PFSK-1 (cell line): ENCODE measurements at regions not wholly inside any gene's neighbourhood (a gene's known extent, or its start where the extent isn't known, plus 50 kb on each side); places are given as distances from the start of the nearest gene placed in this dataset.

Source experiments
- POLR2AphosphoS5 ChIP-seq: IDR thresholded peaks from 2 replicates; pipeline ENCODE4 v1.6.1; 2012; ENCODE audit warnings: low read depth, mild to moderate bottlenecking, control low read depth, low read length, moderate library complexity
- SIN3A ChIP-seq: IDR thresholded peaks from 2 replicates; pipeline ENCODE4 v1.6.1; 2012; ENCODE audit warnings: mild to moderate bottlenecking, low read length, moderate library complexity, borderline replicate concordance; ENCODE audit not compliant: insufficient read depth
- TAF1 ChIP-seq: IDR thresholded peaks from 2 replicates; pipeline ENCODE4 v1.6.1; 2012; ENCODE audit warnings: low read length, control low read depth, borderline replicate concordance; ENCODE audit not compliant: insufficient read depth
- TF ChIP-seq, protein P1 (sequence below), 2 experiments: IDR thresholded peaks; 2 replicates each; pipeline versions ENCODE4 v1.6.1 to v1.8.0; 2011 to 2012; ENCODE audit warnings: low read depth in 2 of 2, low read length in 2 of 2, control low read depth in 1 of 2, inconsistent platforms in 1 of 2, mild to moderate bottlenecking in 1 of 2, moderate library complexity in 1 of 2; ENCODE audit not compliant: insufficient read depth in 1 of 2

DNA sequence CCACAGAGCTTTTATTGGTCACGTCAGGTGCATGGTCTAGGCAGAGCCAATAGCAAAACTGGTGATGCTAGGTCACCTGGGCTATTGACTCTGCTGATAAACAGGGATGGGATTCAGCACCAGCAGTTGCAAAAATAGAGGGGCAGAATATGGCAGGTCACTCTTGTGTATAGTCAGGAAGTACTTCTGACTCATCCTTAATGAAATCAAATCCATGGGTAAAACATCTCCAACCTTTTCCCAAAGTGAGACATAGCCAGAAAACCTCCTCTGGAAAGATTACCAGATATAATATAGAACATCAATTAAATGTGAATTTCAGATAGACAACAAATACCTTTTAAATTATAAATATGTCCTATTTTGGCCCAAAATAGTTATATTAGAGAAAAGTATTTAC, 383.2 kb downstream of the METTL15 start:
- TF ChIP-seq, protein P1, sequence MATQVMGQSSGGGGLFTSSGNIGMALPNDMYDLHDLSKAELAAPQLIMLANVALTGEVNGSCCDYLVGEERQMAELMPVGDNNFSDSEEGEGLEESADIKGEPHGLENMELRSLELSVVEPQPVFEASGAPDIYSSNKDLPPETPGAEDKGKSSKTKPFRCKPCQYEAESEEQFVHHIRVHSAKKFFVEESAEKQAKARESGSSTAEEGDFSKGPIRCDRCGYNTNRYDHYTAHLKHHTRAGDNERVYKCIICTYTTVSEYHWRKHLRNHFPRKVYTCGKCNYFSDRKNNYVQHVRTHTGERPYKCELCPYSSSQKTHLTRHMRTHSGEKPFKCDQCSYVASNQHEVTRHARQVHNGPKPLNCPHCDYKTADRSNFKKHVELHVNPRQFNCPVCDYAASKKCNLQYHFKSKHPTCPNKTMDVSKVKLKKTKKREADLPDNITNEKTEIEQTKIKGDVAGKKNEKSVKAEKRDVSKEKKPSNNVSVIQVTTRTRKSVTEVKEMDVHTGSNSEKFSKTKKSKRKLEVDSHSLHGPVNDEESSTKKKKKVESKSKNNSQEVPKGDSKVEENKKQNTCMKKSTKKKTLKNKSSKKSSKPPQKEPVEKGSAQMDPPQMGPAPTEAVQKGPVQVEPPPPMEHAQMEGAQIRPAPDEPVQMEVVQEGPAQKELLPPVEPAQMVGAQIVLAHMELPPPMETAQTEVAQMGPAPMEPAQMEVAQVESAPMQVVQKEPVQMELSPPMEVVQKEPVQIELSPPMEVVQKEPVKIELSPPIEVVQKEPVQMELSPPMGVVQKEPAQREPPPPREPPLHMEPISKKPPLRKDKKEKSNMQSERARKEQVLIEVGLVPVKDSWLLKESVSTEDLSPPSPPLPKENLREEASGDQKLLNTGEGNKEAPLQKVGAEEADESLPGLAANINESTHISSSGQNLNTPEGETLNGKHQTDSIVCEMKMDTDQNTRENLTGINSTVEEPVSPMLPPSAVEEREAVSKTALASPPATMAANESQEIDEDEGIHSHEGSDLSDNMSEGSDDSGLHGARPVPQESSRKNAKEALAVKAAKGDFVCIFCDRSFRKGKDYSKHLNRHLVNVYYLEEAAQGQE (IDR thresholded peaks at IDR 0.05; ENCODE audit: insufficient read depth in 1 of 2, low read depth in 2 of 2, low read length in 2 of 2): no peak
- TF ChIP-seq TAF1 (no peak), POLR2AphosphoS5 (no peak), SIN3A (no peak)
